Mesenchymal stem cell (in vitro differentiated cells and primary cell): ENCODE measurements at regions not wholly inside any gene's neighbourhood (a gene's known extent, or its start where the extent isn't known, plus 50 kb on each side); places are given as distances from the start of the nearest gene placed in this dataset.

Experiments
- DNase-seq: peaks from one replicate; pipeline ENCODE4 v3.0.0-alpha.2; 2013
- H2AFZ ChIP-seq: one replicate; pipeline ENCODE4 v1.6.1; 2013; ENCODE audit warnings: low read depth, mild to moderate bottlenecking, control low read depth, inconsistent platforms, low read length, moderate library complexity
- H2AK5ac ChIP-seq: 2 replicates; pipeline ENCODE4 v1.6.1; 2013; ENCODE audit warnings: low read length, moderate library complexity, mild to moderate bottlenecking, inconsistent platforms; ENCODE audit not compliant: severe bottlenecking
- H2BK120ac ChIP-seq: one replicate; pipeline ENCODE4 v1.6.1; 2013; ENCODE audit warnings: low read depth, mild to moderate bottlenecking, inconsistent platforms, low read length, moderate library complexity
- H2BK12ac ChIP-seq, 2 experiments: one replicate each; pipeline ENCODE4 v1.6.1; 2013; ENCODE audit warnings: inconsistent platforms in 2 of 2, low read length in 2 of 2, mild to moderate bottlenecking in 2 of 2, moderate library complexity in 2 of 2, control low read depth in 1 of 2
- H2BK15ac ChIP-seq: one replicate; pipeline ENCODE4 v1.6.1; 2013; ENCODE audit warnings: mild to moderate bottlenecking, low read depth, inconsistent platforms; ENCODE audit not compliant: poor library complexity, severe bottlenecking
- H2BK5ac ChIP-seq: 2 replicates; pipeline ENCODE4 v1.6.1; 2013; ENCODE audit warnings: low read depth, mild to moderate bottlenecking, low read length, control low read depth, inconsistent platforms; ENCODE audit not compliant: poor library complexity, severe bottlenecking
- H3K14ac ChIP-seq, 2 experiments: one replicate each; pipeline ENCODE4 v1.6.1; 2013; ENCODE audit warnings: inconsistent platforms in 2 of 2, low read length in 2 of 2, control low read depth in 1 of 2, mild to moderate bottlenecking in 1 of 2, moderate library complexity in 1 of 2
- H3K18ac ChIP-seq, 2 experiments: one replicate each; pipeline ENCODE4 v1.6.1; 2013; ENCODE audit warnings: inconsistent platforms in 2 of 2, low read length in 2 of 2, control low read depth in 1 of 2, low read depth in 1 of 2, mild to moderate bottlenecking in 1 of 2
- H3K23ac ChIP-seq, 2 experiments: one replicate each; pipeline ENCODE4 v1.6.1; 2013; ENCODE audit warnings: inconsistent platforms in 2 of 2, low read length in 2 of 2, mild to moderate bottlenecking in 2 of 2, moderate library complexity in 2 of 2, control low read depth in 1 of 2
- H3K27ac ChIP-seq: 2 replicates; pipeline ENCODE4 v1.5.1; 2013; ENCODE audit warnings: mild to moderate bottlenecking, moderate library complexity, low read length, control low read depth, inconsistent platforms; ENCODE audit not compliant: poor library complexity, severe bottlenecking
- H3K27me3 ChIP-seq, 2 experiments: 2 replicates each; pipeline versions ENCODE4 v1.6.1 to v1.7.0; 2013; ENCODE audit warnings: low read length in 2 of 2, mild to moderate bottlenecking in 2 of 2, moderate library complexity in 2 of 2, control low read depth in 1 of 2, inconsistent platforms in 1 of 2; ENCODE audit not compliant: control insufficient read depth in 1 of 2, insufficient read depth in 1 of 2
- H3K36me3 ChIP-seq, 2 experiments: 2 replicates each; pipeline versions ENCODE4 v1.6.1 to v1.7.0; 2013; ENCODE audit warnings: low read length in 2 of 2, control low read depth in 1 of 2, inconsistent platforms in 1 of 2, low read depth in 1 of 2, mild to moderate bottlenecking in 1 of 2; ENCODE audit not compliant: insufficient read depth in 2 of 2, control insufficient read depth in 1 of 2
- H3K4ac ChIP-seq, 2 experiments: one replicate each; pipeline ENCODE4 v1.6.1; 2013; ENCODE audit warnings: inconsistent platforms in 2 of 2, low read length in 2 of 2, mild to moderate bottlenecking in 2 of 2, moderate library complexity in 2 of 2, control low read depth in 1 of 2, low read depth in 1 of 2
- H3K4me1 ChIP-seq: 2 replicates; pipeline ENCODE4 v1.6.1; 2013; ENCODE audit warnings: low read depth, low read length, control low read depth; ENCODE audit not compliant: control insufficient read depth, insufficient read depth
- H3K4me2 ChIP-seq: 2 replicates; pipeline ENCODE4 v1.6.1; 2013; ENCODE audit warnings: low read length, mild to moderate bottlenecking, inconsistent platforms; ENCODE audit not compliant: poor library complexity, severe bottlenecking
- H3K4me3 ChIP-seq, 2 experiments: 2 replicates each; pipeline versions ENCODE4 v1.5.1 to v1.7.0; 2013; ENCODE audit warnings: low read length in 2 of 2, mild to moderate bottlenecking in 2 of 2, control low read depth in 1 of 2, low read depth in 1 of 2; ENCODE audit not compliant: insufficient read depth in 1 of 2
- H3K79me1 ChIP-seq: replicated peaks from 2 replicates; pipeline ENCODE4 v1.6.1; 2013; ENCODE audit warnings: mild to moderate bottlenecking, control low read depth, low read length, inconsistent platforms; ENCODE audit not compliant: poor library complexity, severe bottlenecking
- H3K9ac ChIP-seq: 2 replicates; pipeline ENCODE4 v1.7.0; 2013; ENCODE audit warnings: mild to moderate bottlenecking, low read length, moderate library complexity
- H3K9me3 ChIP-seq: 2 replicates; pipeline ENCODE4 v1.7.0; 2013; ENCODE audit warnings: mild to moderate bottlenecking, low read length; ENCODE audit not compliant: control insufficient read depth
- H4K8ac ChIP-seq: one replicate; pipeline ENCODE4 v1.6.1; 2013; ENCODE audit warnings: inconsistent platforms, mild to moderate bottlenecking, low read length, moderate library complexity
- H4K91ac ChIP-seq: one replicate; pipeline ENCODE4 v1.6.1; 2013; ENCODE audit warnings: mild to moderate bottlenecking, low read length, inconsistent platforms
- WGBS: methylation state at CpG from one replicate; pipeline ENCODE4 v1.1.7; 2013; ENCODE audit warnings: mixed read lengths; 5-methylcytosine and 5-hydroxymethylcytosine counted together

- H3K18ac ChIP-seq, result no peak overlapping the region
- 0% methylated on average over 2 of the region's 7 CpGs for WGBS
- no peak overlapping the region for H3K14ac ChIP-seq
- no peak overlapping the region for H4K8ac ChIP-seq
- no peak overlapping the region for H3K23ac ChIP-seq
- no peak overlapping the region for H2AK5ac ChIP-seq
- no peaks in the 10 kb centered on the region for H3K27me3 ChIP-seq
- H2BK5ac ChIP-seq, result no peak overlapping the region
- H3K79me1 ChIP-seq, result no peaks in the 10 kb centered on the region
- H3K9ac ChIP-seq, result peak overlapping the region; percentile 73
- H3K4ac ChIP-seq, result no peak overlapping the region
- no peak overlapping the region for H3K4me3 ChIP-seq
- peak; percentile 72 for DNase-seq
- no peak overlapping the region for H2BK15ac ChIP-seq
- no peak overlapping the region for H3K4me2 ChIP-seq
- H3K4me1 ChIP-seq, result no peaks in the 10 kb centered on the region
- H3K27ac ChIP-seq, result peak overlapping the region; percentile 13
- H3K9me3 ChIP-seq, result peaks cover 16% of the 10 kb centered on the region
- no peak overlapping the region for H2AFZ ChIP-seq
- peak overlapping the region; percentile 50 for H4K91ac ChIP-seq
- H3K36me3 ChIP-seq, result no peaks in the 10 kb centered on the region
- peak overlapping the region; percentile 19 for H2BK120ac ChIP-seq
- H2BK12ac ChIP-seq, result no peak overlapping the region
These were observed 496.9 kb upstream of the DIPK2B start for GRCh38 chrX:45697591-45697990.

GRCh38 chrX:45696736-45697135, 496.1 kb upstream of the DIPK2B start:
- Histone ChIP-seq H2BK5ac (no peak overlapping the region), H3K4ac (no peak overlapping the region), H2AFZ (no peak overlapping the region), H2BK120ac (no peak overlapping the region), H3K27me3 (no peaks in the 10 kb centered on the region), H2AK5ac (no peak overlapping the region), H3K27ac (no peak overlapping the region), H3K9me3 (peaks cover 11% of the 10 kb centered on the region), H2BK15ac (no peak overlapping the region), H2BK12ac (no peak overlapping the region), H4K91ac (no peak overlapping the region), H3K4me2 (no peak overlapping the region), H3K23ac (no peak overlapping the region), H3K18ac (no peak overlapping the region), H3K4me3 (no peak overlapping the region), H4K8ac (no peak overlapping the region), H3K36me3 (no peaks in the 10 kb centered on the region), H3K79me1 (no peaks in the 10 kb centered on the region), H3K4me1 (no peaks in the 10 kb centered on the region), H3K14ac (no peak overlapping the region), H3K9ac (peak overlapping the region; percentile 53)
- peak; percentile 46 for DNase-seq
- no CpG with 5 or more reads among the region's 2 CpGs for WGBS

GRCh38 chrX:45689971-45690370, 489.3 kb upstream of the DIPK2B start:
- H2BK5ac ChIP-seq, result no peak overlapping the region
- H3K36me3 ChIP-seq, result no peaks in the 10 kb centered on the region
- H3K4me2 ChIP-seq, result no peak overlapping the region
- H3K4me1 ChIP-seq, result no peaks in the 10 kb centered on the region
- no peak overlapping the region for H3K27ac ChIP-seq
- no peak overlapping the region for H2AK5ac ChIP-seq
- H3K27me3 ChIP-seq, result no peaks in the 10 kb centered on the region
- no peak for DNase-seq
- no peak overlapping the region for H3K4me3 ChIP-seq
- no peak overlapping the region for H2BK120ac ChIP-seq
- H3K9me3 ChIP-seq, result peaks cover 3% of the 10 kb centered on the region
- no peak overlapping the region for H2AFZ ChIP-seq
- no peak overlapping the region for H3K14ac ChIP-seq
- H3K4ac ChIP-seq, result no peak overlapping the region
- no peak overlapping the region for H4K91ac ChIP-seq
- no peak overlapping the region for H3K23ac ChIP-seq
- H3K9ac ChIP-seq, result peak overlapping the region; percentile 72
- no peak overlapping the region for H3K18ac ChIP-seq
- no peak overlapping the region for H4K8ac ChIP-seq
- H2BK12ac ChIP-seq, result no peak overlapping the region
- no peak overlapping the region for H2BK15ac ChIP-seq
- 70% methylated on average over 1 of the region's 1 CpG for WGBS
- no peaks in the 10 kb centered on the region for H3K79me1 ChIP-seq

GRCh38 chrX:45683914-45684313, 483.2 kb upstream of the DIPK2B start:
- H2BK120ac ChIP-seq, result no peak overlapping the region
- no peak overlapping the region for H3K4me3 ChIP-seq
- no peak overlapping the region for H3K4me2 ChIP-seq
- no peaks in the 10 kb centered on the region for H3K9me3 ChIP-seq
- H3K18ac ChIP-seq, result no peak overlapping the region
- H3K27me3 ChIP-seq, result peaks cover 0 to 16% of the 10 kb centered on the region in 2 experiments
- no peak overlapping the region for H2AK5ac ChIP-seq
- H3K23ac ChIP-seq, result no peak overlapping the region
- H3K14ac ChIP-seq, result no peak overlapping the region
- no peak overlapping the region for H4K91ac ChIP-seq
- WGBS, result 100% methylated on average over 1 of the region's 1 CpG
- no peak overlapping the region for H2AFZ ChIP-seq
- no peaks in the 10 kb centered on the region for H3K4me1 ChIP-seq
- no peak overlapping the region for H2BK5ac ChIP-seq
- H4K8ac ChIP-seq, result no peak overlapping the region
- no peak overlapping the region for H3K27ac ChIP-seq
- H2BK12ac ChIP-seq, result no peak overlapping the region
- DNase-seq, result no peak
- no peaks in the 10 kb centered on the region for H3K36me3 ChIP-seq
- H3K4ac ChIP-seq, result no peak overlapping the region
- no peaks in the 10 kb centered on the region for H3K79me1 ChIP-seq
- H3K9ac ChIP-seq, result no peak overlapping the region
- no peak overlapping the region for H2BK15ac ChIP-seq
